ENCODE measurements at regions not wholly inside any gene's neighbourhood (a gene's known extent, or its start where the extent isn't known, plus 50 kb on each side); places are given as distances from the start of the nearest gene placed in this dataset.

DNA sequence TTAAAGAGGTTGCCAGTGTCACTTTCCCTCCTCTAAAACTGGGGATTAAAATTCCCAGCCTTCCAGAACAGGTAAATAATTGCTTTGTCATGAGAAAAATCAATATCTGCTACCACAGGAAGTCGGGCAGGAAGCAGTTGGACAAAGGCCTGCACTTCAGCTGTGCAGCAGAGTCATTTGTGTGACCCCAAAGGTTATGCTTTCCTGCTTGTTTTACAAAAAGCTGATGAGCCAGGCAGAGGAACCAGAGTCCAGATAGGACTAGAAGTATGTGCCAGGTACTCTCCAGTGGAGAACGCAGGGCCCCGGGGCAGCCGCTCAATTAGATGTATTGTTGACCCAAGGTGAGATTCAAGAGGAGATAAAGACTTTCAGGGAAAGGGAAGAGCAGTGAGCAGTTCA lies 117.1 kb upstream of the FRMD6 start:
- Histone ChIP-seq H3K4me3 (ENCODE audit: low read length in 3 of 3) (no peak overlapping the region), H3K27ac (ENCODE audit: low read depth in 2 of 2, low read length in 2 of 2) (no peak overlapping the region), H3K36me3 (ENCODE audit: control insufficient read depth in 2 of 3, insufficient read depth in 3 of 3, low read length in 3 of 3) (no peaks in the 10 kb centered on the region), H3K27me3 (ENCODE audit: control insufficient read depth, insufficient read depth, low read length) (no peaks in the 10 kb centered on the region), H3K9me3 (ENCODE audit: control insufficient read depth in 2 of 3, insufficient read depth in 1 of 3, low read length in 3 of 3) (peaks cover 0 to 5% (median 0%) of the 10 kb centered on the region in 3 donors), H3K9ac (ENCODE audit: low read length in 3 of 3) (no peak overlapping the region), H3K4me1 (ENCODE audit: control insufficient read depth in 2 of 3, insufficient read depth in 2 of 3, low read depth in 1 of 3, low read length in 3 of 3) (no peaks in the 10 kb centered on the region)
- TF ChIP-seq, protein P1, sequence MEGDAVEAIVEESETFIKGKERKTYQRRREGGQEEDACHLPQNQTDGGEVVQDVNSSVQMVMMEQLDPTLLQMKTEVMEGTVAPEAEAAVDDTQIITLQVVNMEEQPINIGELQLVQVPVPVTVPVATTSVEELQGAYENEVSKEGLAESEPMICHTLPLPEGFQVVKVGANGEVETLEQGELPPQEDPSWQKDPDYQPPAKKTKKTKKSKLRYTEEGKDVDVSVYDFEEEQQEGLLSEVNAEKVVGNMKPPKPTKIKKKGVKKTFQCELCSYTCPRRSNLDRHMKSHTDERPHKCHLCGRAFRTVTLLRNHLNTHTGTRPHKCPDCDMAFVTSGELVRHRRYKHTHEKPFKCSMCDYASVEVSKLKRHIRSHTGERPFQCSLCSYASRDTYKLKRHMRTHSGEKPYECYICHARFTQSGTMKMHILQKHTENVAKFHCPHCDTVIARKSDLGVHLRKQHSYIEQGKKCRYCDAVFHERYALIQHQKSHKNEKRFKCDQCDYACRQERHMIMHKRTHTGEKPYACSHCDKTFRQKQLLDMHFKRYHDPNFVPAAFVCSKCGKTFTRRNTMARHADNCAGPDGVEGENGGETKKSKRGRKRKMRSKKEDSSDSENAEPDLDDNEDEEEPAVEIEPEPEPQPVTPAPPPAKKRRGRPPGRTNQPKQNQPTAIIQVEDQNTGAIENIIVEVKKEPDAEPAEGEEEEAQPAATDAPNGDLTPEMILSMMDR (IDR thresholded peaks at IDR 0.05; ENCODE audit: borderline replicate concordance, extremely low read depth, insufficient read depth) = no peak
- FAIRE-seq = no peak
- intact Hi-C loops (cut with DNase I) = no loop called here
- peak in 2 of 5 donors; percentile 10 to 37 for DNase-seq

DNA sequence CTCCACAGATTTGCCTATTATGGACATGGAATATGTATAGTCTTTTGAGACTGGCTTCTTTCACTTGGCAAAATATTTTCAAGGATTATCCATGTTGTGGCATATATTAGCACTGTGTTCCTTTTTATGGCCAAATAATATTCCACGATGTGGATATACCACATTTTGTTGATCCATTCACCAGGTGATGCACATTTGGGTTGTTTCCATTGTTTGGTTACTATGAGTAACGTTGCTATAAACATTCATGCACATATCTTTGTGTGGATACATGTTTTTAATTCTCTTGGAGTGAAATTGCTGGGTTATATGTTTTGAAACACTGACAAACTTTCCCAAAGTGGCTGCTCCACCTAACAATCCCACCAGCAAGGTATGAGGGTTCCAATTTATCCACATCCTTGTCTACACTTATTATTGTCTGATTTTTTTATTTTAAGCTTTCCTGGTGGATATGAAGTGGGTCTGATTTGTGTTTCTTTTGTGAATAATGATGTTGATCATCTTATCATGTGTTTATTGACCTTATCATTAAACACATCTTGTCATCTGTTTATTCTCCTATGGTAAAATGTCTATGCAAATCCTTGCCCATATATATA lies 116.2 kb upstream of the FRMD6 start:
- intact Hi-C loops (cut with DNase I) = no loop called here
- peaks cover 0 to 5% (median 0%) of the 10 kb centered on the region in 3 donors for H3K9me3 ChIP-seq (ENCODE audit: control insufficient read depth in 2 of 3, insufficient read depth in 1 of 3, low read length in 3 of 3)
- FAIRE-seq (no peak), DNase-seq (no peak)
- no peak overlapping the region for H3K9ac ChIP-seq (ENCODE audit: low read length in 3 of 3)
- TF ChIP-seq, protein P1 (IDR thresholded peaks at IDR 0.05; ENCODE audit: borderline replicate concordance, extremely low read depth, insufficient read depth) = no peak
- no peak overlapping the region for H3K27ac ChIP-seq (ENCODE audit: low read depth in 2 of 2, low read length in 2 of 2)
- no peak overlapping the region for H3K4me3 ChIP-seq (ENCODE audit: low read length in 3 of 3)
- H3K4me1 ChIP-seq (ENCODE audit: control insufficient read depth in 2 of 3, insufficient read depth in 2 of 3, low read depth in 1 of 3, low read length in 3 of 3) = no peaks in the 10 kb centered on the region
- no peaks in the 10 kb centered on the region for H3K36me3 ChIP-seq (ENCODE audit: control insufficient read depth in 2 of 3, insufficient read depth in 3 of 3, low read length in 3 of 3)
- H3K27me3 ChIP-seq (ENCODE audit: control insufficient read depth, insufficient read depth, low read length) = no peaks in the 10 kb centered on the region

DNA sequence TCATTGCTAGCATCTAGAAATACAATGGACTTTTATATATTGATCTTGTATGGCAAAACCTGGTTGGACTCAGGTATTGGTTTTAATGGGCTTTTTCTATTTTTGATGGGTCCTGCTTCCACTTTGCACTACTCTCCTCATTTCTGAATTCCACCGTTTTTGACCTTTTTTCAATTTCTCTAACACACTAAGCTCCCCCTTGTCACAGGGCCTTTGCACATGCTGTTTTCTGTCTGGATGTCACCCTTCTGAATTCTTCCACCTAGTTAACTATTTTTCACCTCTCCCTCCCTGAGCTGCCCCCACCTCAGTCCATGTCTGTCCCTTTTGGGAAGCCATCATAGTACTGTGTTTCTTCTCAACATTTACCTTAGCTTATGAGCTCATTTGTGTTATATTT lies 112.7 kb upstream of the FRMD6 start:
- TF ChIP-seq, protein P1 (IDR thresholded peaks at IDR 0.05; ENCODE audit: borderline replicate concordance, extremely low read depth, insufficient read depth) = no peak
- FAIRE-seq = no peak
- no peak overlapping the region for H3K9ac ChIP-seq (ENCODE audit: low read length in 3 of 3)

DNA sequence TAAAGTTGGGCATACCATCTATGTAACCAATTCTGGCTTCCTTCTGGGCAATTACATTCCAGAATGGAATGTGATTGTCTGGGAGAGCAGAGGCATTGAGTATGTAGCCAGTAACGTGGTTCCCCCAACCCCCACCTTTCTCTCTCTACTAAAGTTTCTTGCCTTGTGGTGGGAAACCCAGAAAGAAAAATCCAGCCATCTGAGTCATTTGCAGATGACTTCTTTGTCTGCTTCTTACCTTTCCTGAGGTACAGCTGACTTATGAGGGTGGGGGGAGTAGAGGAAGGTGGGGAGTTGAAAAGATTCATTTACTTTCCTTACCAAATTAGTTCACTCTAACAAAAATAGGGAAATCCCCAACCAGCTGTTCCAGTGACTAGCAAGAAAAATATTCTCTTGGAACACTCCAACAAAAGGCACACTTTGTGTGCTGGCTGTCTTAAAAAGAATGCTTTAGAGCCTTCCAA lies 112.1 kb upstream of the FRMD6 start:
- DNase-seq = no peak
- Histone ChIP-seq H3K27me3 (ENCODE audit: control insufficient read depth, insufficient read depth, low read length) (no peaks in the 10 kb centered on the region), H3K36me3 (ENCODE audit: control insufficient read depth in 2 of 3, insufficient read depth in 3 of 3, low read length in 3 of 3) (no peaks in the 10 kb centered on the region), H3K4me1 (ENCODE audit: control insufficient read depth in 2 of 3, insufficient read depth in 2 of 3, low read depth in 1 of 3, low read length in 3 of 3) (no peaks in the 10 kb centered on the region), H3K9me3 (ENCODE audit: control insufficient read depth in 2 of 3, insufficient read depth in 1 of 3, low read length in 3 of 3) (peaks cover 0 to 5% (median 0%) of the 10 kb centered on the region in 3 donors), H3K4me3 (ENCODE audit: low read length in 3 of 3) (no peak overlapping the region), H3K9ac (ENCODE audit: low read length in 3 of 3) (no peak overlapping the region), H3K27ac (ENCODE audit: low read depth in 2 of 2, low read length in 2 of 2) (no peak overlapping the region)
- TF ChIP-seq, protein P1 (IDR thresholded peaks at IDR 0.05; ENCODE audit: borderline replicate concordance, extremely low read depth, insufficient read depth) = no peak
- intact Hi-C loops (cut with DNase I) = no loop called here
- no peak for FAIRE-seq

More for the DNA sequence above, 112.7 kb upstream of the FRMD6 start:
- DNase-seq = no peak
- no peaks in the 10 kb centered on the region for H3K36me3 ChIP-seq (ENCODE audit: control insufficient read depth in 2 of 3, insufficient read depth in 3 of 3, low read length in 3 of 3)
- no peaks in the 10 kb centered on the region for H3K27me3 ChIP-seq (ENCODE audit: control insufficient read depth, insufficient read depth, low read length)
- H3K4me1 ChIP-seq (ENCODE audit: control insufficient read depth in 2 of 3, insufficient read depth in 2 of 3, low read depth in 1 of 3, low read length in 3 of 3) = no peaks in the 10 kb centered on the region
- no peak overlapping the region for H3K27ac ChIP-seq (ENCODE audit: low read depth in 2 of 2, low read length in 2 of 2)
- peaks cover 0 to 5% (median 0%) of the 10 kb centered on the region in 3 donors for H3K9me3 ChIP-seq (ENCODE audit: control insufficient read depth in 2 of 3, insufficient read depth in 1 of 3, low read length in 3 of 3)
- intact Hi-C loops (cut with DNase I) = no loop called here
- H3K4me3 ChIP-seq (ENCODE audit: low read length in 3 of 3) = no peak overlapping the region

All from kidney (tissue), 13 donors.